HPDE6-E6E7 (cell line): ENCODE measurements at regions not wholly inside any gene's neighbourhood (a gene's known extent, or its start where the extent isn't known, plus 50 kb on each side); places are given as distances from the start of the nearest gene placed in this dataset.
"Not testable (repeated sequence)": the region's sequence is repeated elsewhere in the genome, so short reads cannot be mapped to it uniquely, and the experiment has no call there.

Experiments
- DNase-seq: peaks from one replicate; pipeline ENCODE4 v3.0.0; 2011; ENCODE audit warnings: missing footprints; ENCODE audit errors: extremely low spot score

GRCh38 chr22:47405222-47405621, 642.8 kb downstream of the TBC1D22A start:
- DNase-seq = not testable (repeated sequence)

- no peak for DNase-seq
These were observed 640.6 kb downstream of the TBC1D22A start for GRCh38 chr22:47402876-47403525.

- no peak for DNase-seq
These were observed 639.7 kb downstream of the TBC1D22A start for GRCh38 chr22:47401976-47402770.

GRCh38 chr22:47401592-47401898, 639.1 kb downstream of the TBC1D22A start:
- no peak for DNase-seq

GRCh38 chr22:47400701-47401591, 638.5 kb downstream of the TBC1D22A start:
- DNase-seq = no peak

- not testable (repeated sequence) for DNase-seq
These were observed 637.7 kb downstream of the TBC1D22A start for GRCh38 chr22:47400131-47400530.

GRCh38 chr22:47398921-47399790, 636.7 kb downstream of the TBC1D22A start:
- DNase-seq = no peak

- DNase-seq = no peak
These were observed 636.0 kb downstream of the TBC1D22A start for GRCh38 chr22:47398491-47398890.

- no peak for DNase-seq
These were observed 635.2 kb downstream of the TBC1D22A start for GRCh38 chr22:47397673-47398072.

GRCh38 chr22:47396515-47396914, 634.1 kb downstream of the TBC1D22A start:
- DNase-seq = no peak

GRCh38 chr22:47396105-47396504, 633.7 kb downstream of the TBC1D22A start:
- DNase-seq = no peak

- DNase-seq = no peak
These were observed 633.0 kb downstream of the TBC1D22A start for GRCh38 chr22:47395481-47395880.

- DNase-seq = no peak
These were observed 632.3 kb downstream of the TBC1D22A start for GRCh38 chr22:47394504-47395440.

- no peak for DNase-seq
These were observed 630.7 kb downstream of the TBC1D22A start for GRCh38 chr22:47393191-47393590.

- DNase-seq = no peak
These were observed 630.3 kb downstream of the TBC1D22A start for GRCh38 chr22:47392729-47393128.

GRCh38 chr22:47392054-47392347, 629.6 kb downstream of the TBC1D22A start:
- DNase-seq = no peak

GRCh38 chr22:47391169-47392053, 629.0 kb downstream of the TBC1D22A start:
- no peak for DNase-seq

GRCh38 chr22:47390026-47390970, 627.8 kb downstream of the TBC1D22A start:
- DNase-seq = no peak
